ENCODE measurements at regions not wholly inside any gene's neighbourhood (a gene's known extent, or its start where the extent isn't known, plus 50 kb on each side); places are given as distances from the start of the nearest gene placed in this dataset.

DNA sequence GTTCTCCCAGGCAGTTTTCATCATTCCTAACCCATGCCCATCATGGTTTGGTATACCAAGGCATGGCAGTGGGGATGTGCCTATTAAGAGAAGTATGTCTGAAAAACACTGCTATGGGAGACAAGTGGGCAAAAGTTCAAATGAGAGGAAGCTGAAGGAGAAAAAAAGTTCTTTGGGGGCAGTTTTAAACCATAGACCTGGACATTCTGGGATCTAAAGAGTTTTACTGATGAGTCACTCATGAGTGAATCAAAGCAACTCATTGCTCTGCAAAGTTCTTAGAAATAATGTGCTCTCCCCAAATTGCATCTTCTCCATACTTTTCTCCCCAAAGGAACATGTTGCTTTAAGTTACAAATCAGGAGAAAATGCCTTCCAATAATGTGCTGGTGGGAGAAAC is 256.9 kb upstream of the MTPN start:
- DNase-seq: no peak
- TF ChIP-seq, protein P1, sequence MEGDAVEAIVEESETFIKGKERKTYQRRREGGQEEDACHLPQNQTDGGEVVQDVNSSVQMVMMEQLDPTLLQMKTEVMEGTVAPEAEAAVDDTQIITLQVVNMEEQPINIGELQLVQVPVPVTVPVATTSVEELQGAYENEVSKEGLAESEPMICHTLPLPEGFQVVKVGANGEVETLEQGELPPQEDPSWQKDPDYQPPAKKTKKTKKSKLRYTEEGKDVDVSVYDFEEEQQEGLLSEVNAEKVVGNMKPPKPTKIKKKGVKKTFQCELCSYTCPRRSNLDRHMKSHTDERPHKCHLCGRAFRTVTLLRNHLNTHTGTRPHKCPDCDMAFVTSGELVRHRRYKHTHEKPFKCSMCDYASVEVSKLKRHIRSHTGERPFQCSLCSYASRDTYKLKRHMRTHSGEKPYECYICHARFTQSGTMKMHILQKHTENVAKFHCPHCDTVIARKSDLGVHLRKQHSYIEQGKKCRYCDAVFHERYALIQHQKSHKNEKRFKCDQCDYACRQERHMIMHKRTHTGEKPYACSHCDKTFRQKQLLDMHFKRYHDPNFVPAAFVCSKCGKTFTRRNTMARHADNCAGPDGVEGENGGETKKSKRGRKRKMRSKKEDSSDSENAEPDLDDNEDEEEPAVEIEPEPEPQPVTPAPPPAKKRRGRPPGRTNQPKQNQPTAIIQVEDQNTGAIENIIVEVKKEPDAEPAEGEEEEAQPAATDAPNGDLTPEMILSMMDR (IDR thresholded peaks at IDR 0.05; ENCODE audit: unreplicated experiment): no peak
- intact Hi-C loops (cut with micrococcal nuclease; ENCODE audit: unreplicated experiment): no loop called here
- CTCF ChIA-PET: no interaction called here
- H3K9me3 Mint-ChIP-seq (ENCODE audit: low read depth, unreplicated experiment): peaks cover 25% of the 10 kb centered on the region
- H3K36me3 Mint-ChIP-seq (ENCODE audit: insufficient read depth, unreplicated experiment): no peaks in the 10 kb centered on the region
- no peak overlapping the region for H3K4me3 Mint-ChIP-seq (ENCODE audit: low read depth, unreplicated experiment)
- H3K27me3 Mint-ChIP-seq (ENCODE audit: unreplicated experiment): no peaks in the 10 kb centered on the region
- BruUV-seq (replicated peaks): no TSS peak
- no peaks in the 10 kb centered on the region for H3K4me1 Mint-ChIP-seq (ENCODE audit: low read depth, unreplicated experiment)
- no peak overlapping the region for H3K27ac Mint-ChIP-seq (ENCODE audit: unreplicated experiment)

DNA sequence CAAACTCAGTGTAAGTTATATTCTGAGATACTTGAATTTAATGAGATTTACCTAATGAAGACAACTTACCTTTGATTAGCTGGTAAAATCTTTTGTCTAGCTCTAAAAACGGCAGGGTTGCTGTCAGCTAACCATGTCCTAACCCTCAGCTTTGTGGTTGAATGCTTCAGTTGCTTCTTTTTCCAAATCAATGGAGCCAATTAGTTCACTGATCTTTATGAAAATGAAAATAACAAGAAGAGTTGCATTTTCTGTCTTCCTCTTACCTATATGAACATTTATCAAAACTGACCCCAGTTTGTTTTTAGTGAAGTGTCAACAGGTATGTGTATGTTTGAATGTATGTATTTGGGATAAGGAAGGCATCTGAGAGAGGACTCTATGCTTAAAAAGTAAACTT is 253.1 kb upstream of the MTPN start:
- DNase-seq: no peak
- intact Hi-C loops (cut with micrococcal nuclease; ENCODE audit: unreplicated experiment): no loop called here
- Mint-ChIP-seq H3K36me3 (ENCODE audit: insufficient read depth, unreplicated experiment) (no peaks in the 10 kb centered on the region), H3K27me3 (ENCODE audit: unreplicated experiment) (no peaks in the 10 kb centered on the region), H3K4me3 (ENCODE audit: low read depth, unreplicated experiment) (no peak overlapping the region), H3K27ac (ENCODE audit: unreplicated experiment) (no peak overlapping the region), H3K4me1 (ENCODE audit: low read depth, unreplicated experiment) (no peaks in the 10 kb centered on the region), H3K9me3 (ENCODE audit: low read depth, unreplicated experiment) (peaks cover 23% of the 10 kb centered on the region)
- BruUV-seq (replicated peaks): no TSS peak
- TF ChIP-seq, protein P1 (IDR thresholded peaks at IDR 0.05; ENCODE audit: unreplicated experiment): no peak
- CTCF ChIA-PET: no interaction called here

DNA sequence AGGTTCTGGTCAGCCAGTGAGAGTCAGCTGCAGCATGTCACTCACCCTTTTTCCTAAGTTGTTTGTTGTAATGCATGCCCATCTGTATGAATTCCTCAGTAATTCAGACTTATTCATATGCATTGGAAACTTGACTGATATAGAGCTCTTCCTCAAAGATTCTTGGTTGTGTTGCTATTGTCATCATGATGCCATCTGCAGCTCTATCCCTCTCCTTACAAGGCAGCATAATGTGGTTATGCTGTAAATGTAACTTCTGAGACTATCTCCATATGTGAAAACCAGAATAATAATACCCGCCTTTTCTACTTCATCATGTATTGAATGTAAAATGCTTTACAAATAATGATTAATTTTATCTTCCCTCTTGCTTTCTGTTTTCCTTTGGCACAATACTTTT is 252.6 kb upstream of the MTPN start:
- TF ChIP-seq, protein P1 (IDR thresholded peaks at IDR 0.05; ENCODE audit: unreplicated experiment): no peak
- H3K4me3 Mint-ChIP-seq (ENCODE audit: low read depth, unreplicated experiment): no peak overlapping the region
- CTCF ChIA-PET: no interaction called here
- no peak overlapping the region for H3K27ac Mint-ChIP-seq (ENCODE audit: unreplicated experiment)
- no peaks in the 10 kb centered on the region for H3K27me3 Mint-ChIP-seq (ENCODE audit: unreplicated experiment)
- no TSS peak for BruUV-seq (replicated peaks)
- intact Hi-C loops (cut with micrococcal nuclease; ENCODE audit: unreplicated experiment): no loop called here
- no peaks in the 10 kb centered on the region for H3K36me3 Mint-ChIP-seq (ENCODE audit: insufficient read depth, unreplicated experiment)
- no peaks in the 10 kb centered on the region for H3K4me1 Mint-ChIP-seq (ENCODE audit: low read depth, unreplicated experiment)
- H3K9me3 Mint-ChIP-seq (ENCODE audit: low read depth, unreplicated experiment): peaks cover 21% of the 10 kb centered on the region
- DNase-seq: no peak

DNA sequence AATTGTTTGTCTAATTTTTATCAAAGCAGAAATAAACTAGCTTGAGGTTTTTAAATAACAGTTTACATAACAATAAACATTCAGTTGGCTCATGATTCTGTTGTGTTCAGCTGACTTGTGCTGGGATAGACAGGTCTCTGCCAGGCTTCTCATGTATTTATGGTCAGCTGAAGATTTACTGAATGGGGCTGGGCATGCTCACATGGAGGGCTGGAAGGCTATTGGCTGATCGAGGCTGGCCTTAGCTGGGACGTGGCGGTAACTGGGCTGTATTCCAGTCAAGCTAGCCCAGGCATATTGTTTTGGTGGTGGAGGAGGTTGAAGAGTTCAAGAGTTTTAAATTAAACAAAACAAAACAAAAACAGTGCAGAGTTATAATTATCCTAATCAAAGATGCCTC is 251.0 kb upstream of the MTPN start:
- peaks cover 20% of the 10 kb centered on the region for H3K9me3 Mint-ChIP-seq (ENCODE audit: low read depth, unreplicated experiment)
- H3K4me3 Mint-ChIP-seq (ENCODE audit: low read depth, unreplicated experiment): no peak overlapping the region
- no peaks in the 10 kb centered on the region for H3K4me1 Mint-ChIP-seq (ENCODE audit: low read depth, unreplicated experiment)
- no peaks in the 10 kb centered on the region for H3K27me3 Mint-ChIP-seq (ENCODE audit: unreplicated experiment)
- no peaks in the 10 kb centered on the region for H3K36me3 Mint-ChIP-seq (ENCODE audit: insufficient read depth, unreplicated experiment)
- CTCF ChIA-PET: no interaction called here
- no peak for DNase-seq
- no TSS peak for BruUV-seq (replicated peaks)
- no peak overlapping the region for H3K27ac Mint-ChIP-seq (ENCODE audit: unreplicated experiment)
- TF ChIP-seq, protein P1 (IDR thresholded peaks at IDR 0.05; ENCODE audit: unreplicated experiment): no peak
- intact Hi-C loops (cut with micrococcal nuclease; ENCODE audit: unreplicated experiment): no loop called here

DNA sequence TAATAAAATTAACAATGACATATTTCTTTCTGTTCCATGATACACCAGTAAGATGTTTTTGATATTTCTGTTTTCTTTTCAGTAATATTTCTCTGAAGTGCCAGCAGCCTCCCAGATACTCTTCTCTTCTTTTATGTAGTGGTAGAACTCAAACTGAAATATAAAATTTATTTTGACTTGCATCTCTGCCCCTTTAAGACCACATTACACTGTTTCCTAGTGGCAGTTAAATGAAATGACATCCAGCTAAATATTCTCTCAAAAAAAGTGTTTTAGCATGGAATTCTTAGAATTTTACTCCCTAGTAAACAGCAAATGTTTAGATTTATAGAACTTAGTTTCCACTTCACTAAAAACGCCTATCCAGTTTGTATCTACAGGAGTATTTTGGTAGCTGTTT is 237.2 kb upstream of the MTPN start:
- DNase-seq: no peak
- Mint-ChIP-seq H3K4me3 (ENCODE audit: low read depth, unreplicated experiment) (no peak overlapping the region), H3K9me3 (ENCODE audit: low read depth, unreplicated experiment) (peaks cover 6% of the 10 kb centered on the region), H3K27ac (ENCODE audit: unreplicated experiment) (no peak overlapping the region), H3K4me1 (ENCODE audit: low read depth, unreplicated experiment) (no peaks in the 10 kb centered on the region), H3K36me3 (ENCODE audit: insufficient read depth, unreplicated experiment) (no peaks in the 10 kb centered on the region), H3K27me3 (ENCODE audit: unreplicated experiment) (no peaks in the 10 kb centered on the region)
- CTCF ChIA-PET: no interaction called here
- no TSS peak for BruUV-seq (replicated peaks)
- TF ChIP-seq, protein P1 (IDR thresholded peaks at IDR 0.05; ENCODE audit: unreplicated experiment): no peak
- intact Hi-C loops (cut with micrococcal nuclease; ENCODE audit: unreplicated experiment): no loop called here
